SK-N-SH treated with all-trans-retinoic acid at 6 μM for 48 hours (cell line): ENCODE measurements at regions not wholly inside any gene's neighbourhood (a gene's known extent, or its start where the extent isn't known, plus 50 kb on each side); places are given as distances from the start of the nearest gene placed in this dataset.

Source experiments
- ATAC-seq: fragments of 200-7000 bp; cut with Tn5 transposase; 3 replicates; pipeline ENCODE4 v1.9.1; 2020; ENCODE audit warnings: mild to moderate bottlenecking, moderate library complexity
- ARNTL ChIP-seq: fragments of 450-650 bp; formaldehyde crosslinking; IDR thresholded peaks from 2 replicates; pipeline ENCODE4 v1.5.0; 2020; ENCODE audit warnings: low read depth, mild to moderate bottlenecking, moderate library complexity, borderline replicate concordance
- BACH2 ChIP-seq: fragments of 250-450 bp; sonication (Bioruptor Pico); IDR thresholded peaks from 2 replicates; pipeline ENCODE4 v1.9.0; 2021; ENCODE audit warnings: mild to moderate bottlenecking, borderline replicate concordance
- CREB5 ChIP-seq: fragments of 250-450 bp; sonication (Bioruptor Pico); IDR thresholded peaks from 2 replicates; pipeline ENCODE4 v1.5.1; 2020; ENCODE audit warnings: low read depth, mild to moderate bottlenecking, moderate library complexity
- CSDC2 ChIP-seq: fragments of 250-450 bp; sonication (Bioruptor Pico); IDR thresholded peaks from 2 replicates; pipeline ENCODE4 v1.5.0; 2020; ENCODE audit warnings: mild to moderate bottlenecking, moderate library complexity
- CSRNP3 ChIP-seq: fragments of 250-450 bp; sonication (Bioruptor Pico); IDR thresholded peaks from 2 replicates; pipeline ENCODE4 v1.5.1; 2021; ENCODE audit warnings: mild to moderate bottlenecking, moderate library complexity
- ESRRG ChIP-seq: fragments of 250-450 bp; sonication (Bioruptor Pico); IDR thresholded peaks from 2 replicates; pipeline ENCODE4 v1.6.1; 2021; ENCODE audit warnings: mild to moderate bottlenecking
- GLIS3 ChIP-seq: fragments of 250-450 bp; sonication (Bioruptor Pico); IDR thresholded peaks from 2 replicates; pipeline ENCODE4 v1.5.0; 2020; ENCODE audit warnings: mild to moderate bottlenecking, moderate library complexity
- ISL1 ChIP-seq: fragments of 250-450 bp; sonication (Bioruptor Pico); IDR thresholded peaks from 2 replicates; pipeline ENCODE4 v2.1.2; 2022; ENCODE audit warnings: mild to moderate bottlenecking, moderate library complexity
- PATZ1 ChIP-seq: fragments of 250-450 bp; sonication (Bioruptor Pico); IDR thresholded peaks from 2 replicates; pipeline ENCODE4 v1.8.0; 2020; ENCODE audit warnings: mild to moderate bottlenecking, moderate library complexity, borderline replicate concordance
- POU6F1 ChIP-seq: fragments of 250-450 bp; sonication (Bioruptor Pico); IDR thresholded peaks from 2 replicates; pipeline ENCODE4 v1.8.0; 2021; ENCODE audit warnings: low read depth, mild to moderate bottlenecking, moderate library complexity, borderline replicate concordance
- PPARA ChIP-seq: fragments of 250-450 bp; sonication (Bioruptor Pico); IDR thresholded peaks from 2 replicates; pipeline ENCODE4 v1.5.0; 2020; ENCODE audit warnings: mild to moderate bottlenecking, borderline replicate concordance
- SNAI2 ChIP-seq: fragments of 250-450 bp; sonication (Bioruptor Pico); IDR thresholded peaks from 2 replicates; pipeline ENCODE4 v1.5.0; 2020; ENCODE audit warnings: mild to moderate bottlenecking, moderate library complexity
- TCF4 ChIP-seq: fragments of 250-450 bp; sonication (Bioruptor Pico); IDR thresholded peaks from 2 replicates; pipeline ENCODE4 v1.8.0; 2021; ENCODE audit warnings: mild to moderate bottlenecking, moderate library complexity, borderline replicate concordance
- TSHZ2 ChIP-seq: fragments of 250-450 bp; sonication (Bioruptor Pico); IDR thresholded peaks from 2 replicates; pipeline ENCODE4 v1.5.0; 2020; ENCODE audit warnings: mild to moderate bottlenecking, moderate library complexity
- ZFP3 ChIP-seq: fragments of 250-450 bp; sonication (Bioruptor Pico); IDR thresholded peaks from 2 replicates; pipeline ENCODE4 v1.5.0; 2020; ENCODE audit warnings: mild to moderate bottlenecking, moderate library complexity
- ZNF70 ChIP-seq: fragments of 450-650 bp; formaldehyde crosslinking; IDR thresholded peaks from 2 replicates; pipeline ENCODE4 v1.5.0; 2020; ENCODE audit warnings: mild to moderate bottlenecking, moderate library complexity

GRCh38 chr14:98711453-98711852 lies 560.5 kb downstream of the BCL11B start:
- ATAC-seq, result no peak
- TF ChIP-seq ARNTL (CRISPR knock-in tag) (no peak), BACH2 (no peak), ISL1 (CRISPR knock-in tag) (no peak), PPARA (CRISPR knock-in tag) (no peak), ZNF70 (CRISPR knock-in tag) (no peak), CSDC2 (no peak), CSRNP3 (no peak), ZFP3 (CRISPR knock-in tag) (no peak), SNAI2 (CRISPR knock-in tag) (no peak), CREB5 (CRISPR knock-in tag) (no peak), POU6F1 (CRISPR knock-in tag) (no peak), TCF4 (CRISPR knock-in tag) (no peak), TSHZ2 (CRISPR knock-in tag) (no peak), GLIS3 (CRISPR knock-in tag) (no peak)

GRCh38 chr14:98714626-98715425 lies 557.2 kb downstream of the BCL11B start:
- ATAC-seq, result no peak
- TF ChIP-seq CSDC2 (no peak), PATZ1 (CRISPR knock-in tag) (no peak), POU6F1 (CRISPR knock-in tag) (no peak), BACH2 (no peak), CREB5 (CRISPR knock-in tag) (no peak), ESRRG (CRISPR knock-in tag) (no peak), PPARA (CRISPR knock-in tag) (no peak)
